K562 (cell line): ENCODE measurements at regions not wholly inside any gene's neighbourhood (a gene's known extent, or its start where the extent isn't known, plus 50 kb on each side); places are given as distances from the start of the nearest gene placed in this dataset.

Source experiments
- ATAC-seq: fragments of 200-7000 bp; cut with Tn5 transposase; 3 replicates; pipeline ENCODE4 v1.9.1; 2020; ENCODE audit warnings: moderate library complexity
- BruUV-seq: library from RNA; stranded (reverse); fragments of 400-500 nt; replicated peaks from 2 replicates; lab custom pipeline; 2021; lab: Mats Ljungman, UMichigan
- CTCF ChIA-PET: fragments of 300-600 bp; formaldehyde crosslinking; extraction: SDS; loops from one replicate; lab custom pipeline; 2021; ENCODE audit warnings: low intra/inter-chr PET ratio; lab: Yijun Ruan, JAX
- POLR2A ChIA-PET: fragments of 300-600, 350-650 bp; sonication (Branson Sonifier 250); formaldehyde crosslinking; extraction: SDS; loops from one replicate; lab custom pipeline; 2021; ENCODE audit warnings: antibody characterized with exemption, inconsistent platforms; lab: Yijun Ruan, JAX
- DNase-seq, 4 experiments: peaks; one replicate each; pipeline versions ENCODE4 v3.0.0 to v3.0.0-alpha.2; 2011 to 2018; ENCODE audit warnings: low spot score in 3 of 4, mixed read lengths in 3 of 4; ENCODE audit errors: extremely low read depth in 1 of 4
- FAIRE-seq: peaks from 2 replicates; lab custom pipeline; 2011; peaks lifted over from hg19 to GRCh38; lab: Jason Lieb, UNC
- H2AFZ ChIP-seq: 2 replicates; pipeline ENCODE4 v1.6.0; 2011; ENCODE audit warnings: low read depth, low read length, control low read depth, inconsistent platforms
- H3K27ac ChIP-seq: fragments of 200-600 bp; 3 replicates; pipeline ENCODE4 v1.8.0; 2011; ENCODE audit warnings: low read depth, mild to moderate bottlenecking, control low read depth, inconsistent platforms, low read length, moderate library complexity, mixed read lengths; ENCODE audit errors: extremely low read depth
- H3K27me3 ChIP-seq, 2 experiments: fragments of 300-600 bp in 1 of 2; 2 replicates in 1 of 2; 3 replicates in 1 of 2; pipeline versions ENCODE4 v1.6.0 to v1.8.0; 2011; ENCODE audit warnings: inconsistent platforms in 2 of 2, low read length in 2 of 2, mild to moderate bottlenecking in 1 of 2, mixed read lengths in 1 of 2, moderate library complexity in 1 of 2; ENCODE audit not compliant: control insufficient read depth in 2 of 2, insufficient read depth in 2 of 2
- H3K36me3 ChIP-seq: fragments of 300-600 bp; 3 replicates; pipeline ENCODE4 v1.8.0; 2011; ENCODE audit warnings: mild to moderate bottlenecking, low read length, inconsistent platforms; ENCODE audit not compliant: control insufficient read depth, insufficient read depth
- H3K4me1 ChIP-seq, 2 experiments: fragments of 200-600 bp in 1 of 2; replicated peaks in 1 of 2; 2 replicates in 1 of 2; 3 replicates in 1 of 2; pipeline versions ENCODE4 v1.5.1 to v1.8.0; 2011; ENCODE audit warnings: inconsistent platforms in 2 of 2, low read length in 2 of 2, mild to moderate bottlenecking in 1 of 2, mixed read lengths in 1 of 2, moderate library complexity in 1 of 2; ENCODE audit not compliant: control insufficient read depth in 2 of 2, insufficient read depth in 2 of 2
- H3K4me2 ChIP-seq: 2 replicates; pipeline ENCODE4 v1.6.1; 2011; ENCODE audit warnings: low read length, control low read depth, inconsistent platforms, mixed read lengths; ENCODE audit not compliant: insufficient read depth
- H3K4me3 ChIP-seq: fragments of 200-600 bp; sonication (generic), shearing (Covaris generic); 2 replicates; pipeline ENCODE4 v1.5.1; 2016; ENCODE audit warnings: control low read depth, inconsistent platforms
- H3K79me2 ChIP-seq: fragments of 200-600 bp; 3 replicates; pipeline ENCODE4 v1.8.0; 2011; ENCODE audit warnings: low read length, inconsistent platforms; ENCODE audit not compliant: control insufficient read depth, insufficient read depth
- H3K9ac ChIP-seq, 2 experiments: 2 replicates each; pipeline versions ENCODE4 v1.6.0 to v1.6.1; 2011; ENCODE audit warnings: low read depth in 2 of 2, low read length in 2 of 2, control low read depth in 1 of 2, inconsistent platforms in 1 of 2, mild to moderate bottlenecking in 1 of 2, mixed read lengths in 1 of 2; ENCODE audit not compliant: insufficient read depth in 1 of 2
- H3K9me1 ChIP-seq: one replicate; pipeline ENCODE4 v1.6.0; 2011; ENCODE audit warnings: inconsistent platforms, mild to moderate bottlenecking, low read length, moderate library complexity; ENCODE audit not compliant: control insufficient read depth, insufficient read depth
- H3K9me3 ChIP-seq: replicated peaks from 2 replicates; pipeline ENCODE4 v1.5.1; 2011; ENCODE audit warnings: low read depth, low read length, inconsistent platforms; ENCODE audit not compliant: control insufficient read depth, insufficient read depth
- H4K20me1 ChIP-seq: replicated peaks from 2 replicates; pipeline ENCODE4 v1.6.1; 2011; ENCODE audit warnings: low read length, inconsistent platforms, mixed read lengths; ENCODE audit not compliant: control insufficient read depth, insufficient read depth
- CBFA2T3 ChIP-seq: fragments of 450-650 bp; IDR thresholded peaks from 2 replicates; pipeline ENCODE4 v1.6.1; 2017
- NCOR1 ChIP-seq: fragments of 450-650 bp; IDR thresholded peaks from 2 replicates; pipeline ENCODE4 v1.6.1; 2016; ENCODE audit warnings: mild to moderate bottlenecking, moderate library complexity
- NR2C1 ChIP-seq, 2 experiments: fragments of 450-650 bp; IDR thresholded peaks; 2 replicates each; pipeline ENCODE4 v1.6.1; 2017; ENCODE audit warnings: mild to moderate bottlenecking in 2 of 2, antibody characterized with exemption in 1 of 2, inconsistent platforms in 1 of 2, missing compliant biosample characterization in 1 of 2, missing genetic modification characterization in 1 of 2
- SIRT6 ChIP-seq: IDR thresholded peaks from one replicate; pipeline ENCODE4 v1.6.1; 2012; ENCODE audit warnings: low read depth, mild to moderate bottlenecking, control low read depth, inconsistent platforms, low read length, moderate library complexity
- SPI1 ChIP-seq: IDR thresholded peaks from 2 replicates; pipeline ENCODE4 v1.6.1; 2011; ENCODE audit warnings: low read depth, low read length, control low read depth, borderline replicate concordance
- SUPT5H ChIP-seq: fragments of 450-650 bp; IDR thresholded peaks from 2 replicates; pipeline ENCODE4 v1.6.1; 2016
- TAF7 ChIP-seq: fragments of 450-650 bp; IDR thresholded peaks from 2 replicates; pipeline ENCODE4 v1.6.1; 2016; ENCODE audit warnings: missing genetic modification characterization, missing compliant biosample characterization
- ZNF395 ChIP-seq: fragments of 200-800 bp; sonication (Bioruptor generic); IDR thresholded peaks from 2 replicates; pipeline ENCODE4 v1.6.1; 2017; ENCODE audit warnings: missing genetic modification characterization, missing compliant biosample characterization
- ZNF431 ChIP-seq: sonication (generic); formaldehyde crosslinking; IDR thresholded peaks from 2 replicates; pipeline ENCODE4 v1.8.0; 2022; ENCODE audit warnings: mild to moderate bottlenecking, missing genetic modification reagents
- ZNF589 ChIP-seq: fragments of 200-800 bp; sonication (Bioruptor generic); IDR thresholded peaks from 2 replicates; pipeline ENCODE4 v1.6.1; 2016; ENCODE audit warnings: low read depth, missing genetic modification characterization, missing compliant biosample characterization
- WGBS: fragments of 100-300 bp; shearing (Covaris generic); methylation state at CpG from one replicate; pipeline ENCODE4 v1.1.6; 2016; ENCODE audit warnings: low coverage, mixed read lengths; ENCODE audit not compliant: insufficient coverage; ENCODE audit errors: missing lambda C conversion rate; 5-methylcytosine and 5-hydroxymethylcytosine counted together
- in situ Hi-C: fragments of 300-500 bp; cut with MboI; formaldehyde crosslinking; loops from 4 replicates; pipeline ENCODE4 v1.15.0; 2018; ENCODE audit warnings: inconsistent platforms, mixed read lengths
- intact Hi-C: fragments of 100-400 bp; cut with micrococcal nuclease; formaldehyde crosslinking; loops from 2 replicates; pipeline ENCODE4 v1.14.2; 2022
- TF ChIP-seq, protein P1 (sequence below): conservative IDR thresholded peaks from 2 replicates; pipeline ENCODE4 v1.6.1; 2011; ENCODE audit warnings: low read depth, mild to moderate bottlenecking, low read length; ENCODE audit not compliant: control insufficient read depth

- WGBS: 33% methylated on average over 4 of the region's 4 CpGs
- no peaks in the 10 kb centered on the region for H4K20me1 ChIP-seq
Measured at GRCh38 chr5:54738973-54739367, 221.4 kb downstream of the SNX18 start.

GRCh38 chr5:54738118-54738972 is 220.8 kb downstream of the SNX18 start:
- FAIRE-seq: peak; percentile 97
- no TSS peak for BruUV-seq
- Histone ChIP-seq H3K9me3 (no peaks in the 10 kb centered on the region), H3K4me1 (peaks cover 3 to 60% of the 10 kb centered on the region in 2 experiments; a peak in 4 of 5 replicates), H3K27ac (peak overlapping the region; percentile 96), H4K20me1 (no peaks in the 10 kb centered on the region), H3K4me3 (peak overlapping the region; percentile 37), H3K9ac (peak overlapping the region; percentile 76 to 80; a peak in 3 of 4 replicates), H3K36me3 (0 out of 3 replicates have a peak, but pooled peaks cover 3% of the 10 kb centered on the region), H3K27me3 (no peaks in the 10 kb centered on the region), H3K4me2 (peak overlapping the region; percentile 93), H3K9me1 (no peaks in the 10 kb centered on the region), H2AFZ (peak overlapping the region; percentile 95), H3K79me2 (peaks cover 31% of the 10 kb centered on the region)
- DNase-seq: peak; percentile 42 to 94 (median 60)
- ATAC-seq: peak; percentile 88
- CTCF ChIA-PET: no interaction called here
- WGBS: 3% methylated on average over 6 of the region's 6 CpGs
- intact Hi-C loops: no loop called here
- POLR2A ChIA-PET: interaction anchor here (0.6 to 1.5 kb wide), 9 partner anchors 11 to 573 kb away, joined by 3 to 8 read pairs (median 4); partner anchors contain the start of gene ARL15
- in situ Hi-C loops: no loop called here
- TF ChIP-seq SUPT5H: peak; percentile 65; the same call in 1 of the 2 replicates
- TF ChIP-seq TAF7 (tag): 0 out of 2 replicates have a peak, but pooled peaks have one; percentile 5
- TF ChIP-seq ZNF589 (CRISPR knock-in tag): peak; percentile 45
- TF ChIP-seq ZNF395 (CRISPR knock-in tag): 0 out of 2 replicates have a peak, but pooled peaks have one; percentile 22
- TF ChIP-seq ZNF431: no peak
- TF ChIP-seq CBFA2T3: peak; percentile 38; the same call in 1 of the 2 replicates
- TF ChIP-seq, protein P1, sequence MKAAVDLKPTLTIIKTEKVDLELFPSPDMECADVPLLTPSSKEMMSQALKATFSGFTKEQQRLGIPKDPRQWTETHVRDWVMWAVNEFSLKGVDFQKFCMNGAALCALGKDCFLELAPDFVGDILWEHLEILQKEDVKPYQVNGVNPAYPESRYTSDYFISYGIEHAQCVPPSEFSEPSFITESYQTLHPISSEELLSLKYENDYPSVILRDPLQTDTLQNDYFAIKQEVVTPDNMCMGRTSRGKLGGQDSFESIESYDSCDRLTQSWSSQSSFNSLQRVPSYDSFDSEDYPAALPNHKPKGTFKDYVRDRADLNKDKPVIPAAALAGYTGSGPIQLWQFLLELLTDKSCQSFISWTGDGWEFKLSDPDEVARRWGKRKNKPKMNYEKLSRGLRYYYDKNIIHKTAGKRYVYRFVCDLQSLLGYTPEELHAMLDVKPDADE: no peak

More at GRCh38 chr5:54738973-54739367, 221.4 kb downstream of the SNX18 start:
- peaks cover 31% of the 10 kb centered on the region for H3K79me2 ChIP-seq
- TF ChIP-seq SIRT6 (no peak), NCOR1 (no peak), NR2C1 (IDR thresholded peaks at IDR 0.05) (no peak), NR2C1 (tag; IDR thresholded peaks at IDR 0.05) (peak; percentile 15; the same call in 1 of the 2 replicates), SPI1 (0 out of 2 replicates have a peak, but pooled peaks have one; percentile 38)
- in situ Hi-C loops (no loop called here), intact Hi-C loops (no loop called here)
- POLR2A ChIA-PET: interaction anchor here (0.6 to 1.5 kb wide), 2 partner anchors 22 to 1446 kb away, joined by 3 to 6 read pairs; no protein-coding TSS in a partner anchor
- H3K27ac ChIP-seq: peak overlapping the region; percentile 96; the same call in 1 of the 3 replicates
- BruUV-seq: no TSS peak
- H3K27me3 ChIP-seq: no peaks in the 10 kb centered on the region
- H3K9ac ChIP-seq: peak overlapping the region in 1 of 2 experiments; percentile 76; a peak in 2 of 4 replicates
- H3K4me2 ChIP-seq: no peak overlapping the region
- FAIRE-seq (no peak), DNase-seq (no peak), ATAC-seq (no peak)
- H3K9me1 ChIP-seq: no peaks in the 10 kb centered on the region
- H3K36me3 ChIP-seq: 0 out of 3 replicates have a peak, but pooled peaks cover 3% of the 10 kb centered on the region
- H3K4me1 ChIP-seq: peaks cover 6 to 66% of the 10 kb centered on the region in 2 experiments; a peak in 4 of 5 replicates
- peak overlapping the region; percentile 95 for H2AFZ ChIP-seq
- no peaks in the 10 kb centered on the region for H3K9me3 ChIP-seq
- CTCF ChIA-PET: no interaction called here
- H3K4me3 ChIP-seq: no peak overlapping the region
